ENCODE measurements at regions not wholly inside any gene's neighbourhood (a gene's known extent, or its start where the extent isn't known, plus 50 kb on each side); places are given as distances from the start of the nearest gene placed in this dataset.

DNA sequence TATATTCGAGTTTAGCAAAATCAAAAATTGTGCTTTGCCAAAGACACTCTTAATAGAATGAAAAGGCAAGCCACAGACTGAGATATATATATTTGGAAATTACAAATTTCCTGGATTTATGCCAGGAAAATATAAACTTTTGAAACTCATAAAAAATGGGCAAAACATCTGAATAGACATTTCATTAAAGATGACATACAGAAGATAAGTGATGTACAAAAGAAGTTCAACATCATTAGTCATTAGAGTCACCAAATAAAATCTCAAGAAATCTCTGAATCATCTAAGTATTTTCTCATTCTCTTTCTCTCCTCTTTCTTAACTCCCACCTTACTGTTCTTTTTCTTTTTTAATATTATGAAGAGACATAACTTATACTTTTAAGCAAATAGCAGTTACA is 921.1 kb downstream of the DSC3 start:
- POLR2A ChIA-PET: no interaction called here
- CTCF ChIA-PET: no interaction called here

DNA sequence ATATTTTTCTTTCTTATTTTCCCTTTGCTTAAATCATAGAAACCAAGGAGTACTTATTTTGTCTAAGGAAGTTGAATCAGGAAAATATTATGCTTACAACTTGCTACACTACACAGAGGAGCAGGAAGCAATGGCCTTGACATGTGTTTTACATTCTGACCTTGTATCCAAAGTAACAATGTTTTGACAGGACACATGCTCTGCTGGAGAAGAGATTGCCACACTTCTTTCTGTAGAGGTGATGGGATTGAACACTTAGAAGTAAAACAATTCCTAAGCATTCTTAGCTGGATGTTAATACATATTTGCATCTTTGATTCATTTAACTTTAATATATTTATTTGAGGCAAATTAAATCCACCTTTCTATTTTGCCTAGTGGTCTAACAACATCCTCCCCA is 929.1 kb downstream of the DSC3 start:
- ChIA-PET CTCF (no interaction called here), POLR2A (no interaction called here)

DNA sequence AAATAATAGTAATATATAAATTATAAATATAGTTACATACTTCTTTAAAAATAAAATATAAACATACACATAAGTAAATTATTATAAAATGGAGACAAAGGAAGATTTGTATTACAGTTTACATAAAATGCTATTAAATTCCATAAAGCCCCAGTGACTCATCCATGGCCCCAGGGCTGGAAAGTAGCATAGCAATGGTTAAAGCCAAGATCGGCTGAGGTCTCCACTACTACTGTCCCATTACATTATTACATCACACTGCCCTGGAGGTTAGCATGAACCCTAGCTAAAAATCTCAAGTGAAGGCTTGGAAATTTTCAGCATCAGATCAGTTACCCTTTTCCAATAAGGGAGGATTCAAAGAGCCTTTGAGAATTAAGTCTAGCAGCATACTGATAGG is 936.2 kb downstream of the DSC3 start:
- CTCF ChIA-PET: no interaction called here
- POLR2A ChIA-PET: no interaction called here

DNA sequence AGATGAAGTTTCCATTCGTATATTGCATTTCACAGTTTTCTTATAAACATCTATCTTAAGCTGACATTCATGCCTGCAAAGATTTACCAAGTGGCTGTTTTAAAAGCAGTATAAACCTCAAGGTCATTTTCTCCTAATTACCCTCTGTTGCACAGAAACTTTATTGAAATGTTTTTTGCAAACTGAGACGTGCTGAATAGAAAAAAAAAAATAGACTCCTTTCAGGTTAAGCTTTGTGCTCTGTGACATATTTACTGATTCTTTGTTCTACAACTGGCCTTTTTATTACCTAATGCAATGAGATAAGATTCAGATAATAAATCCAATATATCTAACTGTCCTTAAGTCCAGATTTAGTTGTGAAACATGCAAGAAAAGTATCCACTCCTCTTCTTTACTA is 938.7 kb downstream of the DSC3 start:
- CTCF ChIA-PET: no interaction called here
- POLR2A ChIA-PET: no interaction called here

DNA sequence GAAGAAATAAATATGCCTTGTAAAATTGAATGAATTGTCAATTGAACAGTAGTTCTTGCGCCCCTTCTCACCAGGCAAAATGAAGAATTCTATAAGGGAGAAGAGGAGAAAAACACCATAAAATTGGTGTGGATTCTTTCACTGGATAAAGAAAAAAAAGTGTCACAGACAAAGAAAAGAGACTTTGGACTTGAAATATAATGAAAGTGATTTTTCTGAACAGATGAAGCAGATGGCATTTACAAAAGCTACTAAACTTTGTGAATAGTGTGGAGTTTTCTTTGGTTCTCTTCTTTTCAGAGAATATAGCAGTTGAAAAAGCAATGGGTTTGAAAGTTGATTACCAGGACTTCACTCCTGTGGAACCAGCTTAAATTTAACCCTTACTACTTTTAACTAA is 945.7 kb downstream of the DSC3 start:
- CTCF ChIA-PET: no interaction called here
- POLR2A ChIA-PET: no interaction called here

DNA sequence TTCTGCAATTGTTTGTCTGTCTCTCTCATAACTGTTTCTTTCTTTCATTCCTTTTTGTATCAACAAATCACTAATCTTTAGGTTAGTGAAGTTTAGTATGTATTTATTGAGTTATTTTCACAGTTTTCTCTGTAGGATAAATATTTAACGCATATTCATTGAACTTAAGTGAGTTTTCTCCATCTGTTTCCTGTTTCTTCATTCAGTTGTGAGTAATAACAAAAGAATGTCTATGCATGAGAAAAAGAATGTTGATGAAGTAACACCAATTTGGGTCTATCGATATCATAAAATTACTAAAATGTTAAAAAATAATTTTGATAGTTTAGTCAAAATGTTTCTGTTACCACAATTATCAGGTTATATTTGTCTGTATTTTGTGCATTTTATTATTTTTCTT is 948.0 kb downstream of the DSC3 start:
- POLR2A ChIA-PET: no interaction called here
- CTCF ChIA-PET: no interaction called here

DNA sequence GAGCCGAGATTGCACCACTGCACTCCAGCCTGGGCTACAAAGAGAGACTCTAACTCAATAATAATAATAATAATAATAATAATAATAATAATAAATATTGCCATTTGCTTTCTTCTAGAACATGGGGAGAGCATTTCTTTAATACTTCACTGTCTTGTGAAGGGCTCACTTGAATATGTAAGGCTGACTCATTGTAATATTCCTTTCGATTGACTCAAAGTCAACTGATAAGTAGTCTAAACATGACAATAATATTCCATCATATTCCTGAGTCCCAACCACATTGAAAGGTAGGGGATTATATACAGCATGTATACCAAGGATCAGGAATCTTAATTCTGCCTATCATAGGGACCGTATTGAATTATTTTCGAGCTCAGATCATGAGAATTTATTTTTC is 949.2 kb downstream of the DSC3 start:
- CTCF ChIA-PET: no interaction called here
- POLR2A ChIA-PET: no interaction called here

DNA sequence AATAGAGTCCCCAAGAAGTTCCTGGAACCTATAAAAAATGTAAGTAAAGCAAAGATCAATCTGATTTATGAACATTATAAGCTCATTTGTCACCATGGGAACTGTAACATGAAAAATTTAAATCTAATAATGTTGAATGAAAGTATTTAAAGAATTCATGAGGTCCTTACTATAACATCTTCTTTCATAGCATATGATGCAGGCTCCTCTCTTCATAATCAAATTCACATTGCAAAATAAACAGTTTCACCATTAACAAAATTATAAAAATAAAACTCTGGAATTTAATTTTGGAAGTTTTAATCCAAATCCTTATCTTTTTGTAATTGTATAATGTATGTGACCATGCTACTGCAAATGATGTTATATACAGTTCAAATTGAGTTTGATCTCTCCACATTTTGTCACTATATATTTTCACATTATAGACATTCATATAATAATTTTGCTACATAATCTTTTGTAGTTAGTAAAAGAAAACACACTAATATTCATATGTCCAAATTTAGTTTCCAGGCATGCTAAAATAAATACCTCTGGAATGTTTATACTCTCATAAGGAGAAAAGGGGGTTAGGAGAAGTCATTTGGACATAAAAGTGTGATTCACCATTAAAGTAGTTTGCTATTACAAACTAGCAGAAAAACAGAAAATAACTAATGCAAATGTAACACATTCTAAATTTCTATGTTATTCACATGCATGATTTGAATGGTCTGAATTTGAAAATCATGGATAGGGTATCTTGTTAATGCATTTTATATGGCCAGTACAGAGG is 954.1 kb downstream of the DSC3 start:
- ChIA-PET POLR2A (no interaction called here), CTCF (no interaction called here)

DNA sequence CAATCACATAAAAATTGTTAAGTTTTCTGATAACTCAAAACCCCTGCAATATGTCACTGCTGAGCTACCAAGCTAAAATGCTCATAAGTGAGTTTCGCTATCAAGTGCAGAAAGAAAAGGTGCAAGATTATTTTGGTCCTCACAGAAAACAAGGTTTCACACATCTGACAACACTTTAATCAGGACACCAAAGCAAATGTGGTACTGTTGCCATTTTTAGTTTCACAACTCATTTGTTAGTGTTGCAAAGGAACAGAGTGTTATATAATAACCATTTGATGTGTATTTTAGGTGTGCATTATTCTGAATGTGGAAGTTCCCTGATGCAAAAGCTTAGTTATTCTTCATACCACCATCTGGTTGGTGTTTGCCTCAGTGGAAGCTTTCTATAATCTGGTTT is 956.2 kb downstream of the DSC3 start:
- ChIA-PET POLR2A (no interaction called here), CTCF (no interaction called here)

DNA sequence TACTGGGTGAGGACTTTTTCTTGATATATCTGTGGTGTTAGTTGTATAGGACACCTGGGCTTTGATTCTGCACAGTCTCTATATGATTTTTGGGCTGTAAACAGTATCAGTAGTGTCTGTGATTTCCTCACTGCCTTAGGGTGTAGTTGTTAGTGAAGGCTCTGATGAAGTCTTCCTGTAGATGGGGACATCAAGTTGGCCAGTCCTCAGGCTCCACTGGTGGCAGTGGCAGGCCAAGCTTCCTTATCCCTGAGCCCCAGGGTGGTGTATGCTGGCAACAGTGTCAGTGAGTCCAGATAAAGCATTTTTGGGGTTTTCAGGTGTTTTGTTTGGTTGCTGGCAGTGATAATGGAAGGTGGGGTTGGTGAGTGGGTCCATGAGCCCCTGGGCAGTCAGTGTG is 961.4 kb downstream of the DSC3 start:
- ChIA-PET CTCF (no interaction called here), POLR2A (no interaction called here)

DNA sequence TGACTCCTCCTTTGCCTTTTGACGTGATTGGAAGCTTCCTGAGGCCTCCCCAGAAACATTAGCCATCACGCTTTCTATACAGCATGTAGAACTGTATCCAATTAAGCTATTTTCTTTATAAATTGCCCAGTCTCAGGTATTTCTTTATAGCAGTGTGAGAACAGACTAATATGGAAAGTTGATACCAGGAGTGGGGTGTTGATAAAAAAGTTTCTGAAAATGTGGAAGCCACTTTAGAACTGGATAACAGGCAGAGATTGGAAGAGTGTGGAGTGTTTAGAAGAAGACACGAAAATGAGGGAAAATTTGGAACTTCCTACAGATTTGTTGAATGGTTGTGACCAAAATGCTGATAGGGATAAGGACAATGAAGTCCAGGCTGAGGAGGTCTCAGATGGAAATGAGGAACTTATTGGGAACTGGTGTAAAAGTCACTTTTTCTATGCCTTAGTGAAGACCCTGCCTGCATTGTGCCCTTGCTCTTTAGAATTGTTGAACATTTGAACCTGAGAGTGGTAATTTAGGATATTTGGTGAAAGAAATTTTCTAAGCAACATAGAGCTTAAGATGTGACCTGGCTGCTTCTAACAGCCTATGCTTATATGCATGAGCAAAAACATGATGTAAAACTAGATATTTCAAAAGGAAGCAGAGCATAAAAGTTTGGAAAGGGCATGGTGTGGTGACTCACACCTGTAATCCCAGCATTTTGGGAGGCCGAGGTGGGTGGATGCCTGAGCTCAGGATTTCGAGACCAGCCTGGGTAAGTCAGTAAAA is 969.7 kb downstream of the DSC3 start:
- ChIA-PET CTCF (no interaction called here), POLR2A (no interaction called here)

DNA sequence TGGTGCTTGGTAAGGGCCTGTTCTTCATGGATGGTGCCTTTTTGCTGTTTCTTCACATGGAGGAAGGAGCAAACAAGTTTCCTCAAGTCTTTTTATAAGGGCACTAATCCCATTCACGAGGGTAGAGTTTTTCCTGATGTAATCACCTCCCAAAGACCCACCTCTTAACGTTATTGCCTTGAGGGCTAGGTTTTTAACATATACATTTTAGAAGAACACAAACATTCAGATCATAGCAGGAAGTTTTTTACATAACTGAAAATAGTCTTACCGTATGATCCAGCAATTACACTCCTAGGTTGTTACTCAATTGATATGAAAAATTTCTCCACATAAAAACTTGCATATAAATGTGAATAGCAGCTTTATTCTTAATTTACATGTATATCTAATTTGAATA is 976.3 kb downstream of the DSC3 start:
- ChIA-PET CTCF (no interaction called here), POLR2A (no interaction called here)

DNA sequence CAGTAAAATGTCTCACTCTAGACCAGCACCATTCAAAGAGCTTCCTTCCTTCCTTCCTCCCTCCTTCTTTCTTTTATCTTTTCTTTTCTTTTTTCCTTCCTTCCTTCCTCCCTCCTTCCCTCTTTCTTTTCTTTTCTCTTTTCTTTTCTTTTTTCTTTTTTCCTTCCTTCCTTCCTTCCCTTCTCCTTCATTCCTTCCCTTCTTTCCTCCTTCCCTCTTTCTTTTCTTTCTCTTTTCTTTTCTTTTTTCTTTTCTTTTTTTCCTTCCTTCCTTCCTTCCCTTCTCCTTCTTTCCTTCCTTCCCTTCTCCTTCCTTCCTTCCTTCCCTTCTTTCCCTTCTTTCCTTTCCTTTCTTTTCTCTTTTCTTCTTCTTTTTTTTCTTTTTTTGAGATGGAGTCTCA is 985.1 kb downstream of the DSC3 start:
- ChIA-PET CTCF (no interaction called here), POLR2A (no interaction called here)

DNA sequence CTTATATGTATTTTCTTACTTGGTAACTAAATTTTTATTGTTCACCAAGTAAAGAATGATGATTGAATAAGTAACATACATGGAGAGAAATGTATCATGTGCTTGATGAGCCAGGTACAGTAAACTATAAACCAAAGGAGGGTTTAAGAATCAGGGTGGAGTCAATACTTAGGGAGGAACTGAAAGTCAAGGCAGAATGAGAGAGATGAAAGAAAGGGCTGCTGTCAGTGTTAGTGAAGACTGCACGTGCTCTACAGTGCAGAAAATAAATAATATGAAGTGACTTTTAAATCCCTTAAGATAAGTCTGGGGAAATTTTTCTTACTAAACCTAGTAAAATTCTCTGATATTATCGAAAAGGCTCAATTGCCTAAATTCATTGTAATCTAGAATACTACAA is 986.0 kb downstream of the DSC3 start:
- POLR2A ChIA-PET: no interaction called here
- CTCF ChIA-PET: no interaction called here

DNA sequence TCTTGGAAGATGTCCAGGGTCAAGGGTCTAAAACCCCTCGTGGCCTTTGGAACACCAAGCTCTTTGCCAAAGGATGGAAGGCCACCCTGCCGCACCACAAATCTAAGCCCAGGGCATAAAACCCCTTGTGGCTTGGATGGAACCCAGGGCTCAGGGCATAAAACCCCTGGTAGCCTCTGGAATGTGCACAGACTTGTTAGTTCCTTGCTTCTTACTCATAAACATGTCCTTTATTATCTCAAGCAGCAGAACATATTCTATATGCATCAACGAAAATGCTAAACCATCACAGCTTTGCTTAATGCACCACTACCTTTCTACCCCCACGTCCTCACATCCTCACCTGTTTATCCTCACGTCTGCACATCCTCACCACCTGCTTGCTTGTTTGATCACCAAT is 998.0 kb downstream of the DSC3 start:
- ChIA-PET POLR2A (no interaction called here), CTCF (no interaction called here)

DNA sequence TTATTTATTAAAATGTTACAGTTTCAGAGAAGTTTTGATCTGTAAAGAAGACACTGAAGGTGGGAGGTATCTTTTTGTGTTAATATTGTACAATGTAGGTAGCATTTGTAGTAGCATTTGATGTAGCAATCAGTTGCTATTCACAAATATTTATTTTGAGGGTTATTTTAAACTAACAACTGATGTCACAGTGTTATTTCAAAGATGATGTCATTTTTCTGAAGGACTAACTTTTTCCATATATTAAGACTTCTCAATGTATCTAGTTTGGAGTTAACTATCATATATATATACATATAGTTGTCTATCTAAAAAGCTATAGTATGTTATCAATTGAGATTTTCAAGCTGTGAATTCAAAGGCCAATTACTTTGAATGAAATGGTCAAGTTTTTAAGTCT is 1003.3 kb downstream of the DSC3 start:
- ChIA-PET POLR2A (no interaction called here), CTCF (no interaction called here)

DNA sequence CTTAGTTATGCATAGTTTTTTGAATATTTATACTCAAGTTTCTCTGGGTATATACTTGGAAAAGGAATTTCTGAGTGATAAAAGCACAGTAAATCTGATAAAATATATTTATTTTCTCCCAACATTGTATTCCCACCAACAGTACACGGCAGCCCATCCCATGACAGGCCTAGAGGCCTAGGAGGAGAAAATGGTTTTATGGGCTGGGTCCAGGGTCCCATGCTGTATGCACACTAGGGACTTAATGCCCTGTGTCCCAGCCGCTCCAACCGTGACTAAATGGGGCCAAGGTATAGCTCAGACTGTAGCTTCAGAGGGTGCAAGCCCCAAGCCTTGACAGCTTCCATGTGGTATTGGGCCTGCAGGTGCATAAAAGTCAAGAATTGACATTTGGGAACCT is 1007.7 kb downstream of the DSC3 start:
- POLR2A ChIA-PET: no interaction called here
- CTCF ChIA-PET: no interaction called here

DNA sequence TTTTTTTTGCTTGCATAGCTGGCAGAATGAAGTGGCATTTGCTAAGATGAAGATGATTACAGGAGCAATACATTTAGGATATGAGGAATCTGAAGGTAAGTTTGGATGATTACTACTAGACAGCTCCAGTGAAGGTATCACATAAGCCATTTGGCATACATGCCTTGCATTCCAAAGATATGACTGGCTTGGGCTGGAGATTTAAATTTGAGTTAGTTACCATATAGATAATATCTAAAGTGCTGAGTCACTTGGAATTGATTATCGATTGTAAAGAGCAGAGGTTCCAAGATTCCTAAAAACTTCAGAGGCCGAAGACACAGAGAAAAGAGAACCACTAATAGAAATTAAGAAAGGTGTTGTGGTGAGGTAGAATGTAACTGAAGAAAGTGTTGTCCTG is 1026.4 kb downstream of the DSC3 start:
- POLR2A ChIA-PET: no interaction called here
- CTCF ChIA-PET: no interaction called here

DNA sequence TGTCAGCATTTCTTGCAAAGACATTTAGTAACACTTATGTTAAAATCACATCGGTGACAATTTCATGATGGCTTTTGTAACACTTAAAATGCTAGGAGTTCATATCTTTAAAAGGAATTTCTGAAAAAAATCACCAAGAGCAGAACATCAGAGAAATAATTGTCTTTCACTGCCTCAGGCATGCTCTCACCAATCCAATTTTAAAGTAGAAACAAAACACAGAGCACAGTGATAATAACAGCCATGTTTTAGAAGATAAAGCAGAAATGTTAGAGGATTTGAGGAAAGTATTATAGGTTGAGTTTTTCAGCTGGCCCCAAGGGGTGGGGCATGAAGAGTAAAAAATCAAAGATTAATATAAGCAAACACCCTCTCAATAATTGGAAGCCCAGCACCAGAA is 1037.6 kb downstream of the DSC3 start:
- POLR2A ChIA-PET: no interaction called here
- CTCF ChIA-PET: no interaction called here

DNA sequence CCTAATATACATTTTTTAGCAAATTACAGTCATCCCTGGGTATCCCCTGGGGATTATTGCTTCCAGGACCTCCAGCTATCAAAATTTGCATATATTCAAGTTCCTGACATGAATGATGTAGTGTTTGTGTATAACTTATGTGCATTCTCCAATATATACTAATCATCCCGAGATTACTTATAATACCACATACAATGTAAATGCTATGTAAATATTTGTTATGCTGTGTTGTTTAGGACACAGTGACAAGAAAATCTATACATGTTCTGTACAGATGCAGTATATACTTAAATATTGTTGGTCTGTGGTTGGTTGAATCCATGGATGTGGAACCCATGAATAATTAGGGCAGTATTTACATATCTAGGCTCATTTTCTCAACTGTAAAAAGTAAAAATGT is 1060.3 kb downstream of the DSC3 start:
- ChIA-PET CTCF (no interaction called here), POLR2A (no interaction called here)

DNA sequence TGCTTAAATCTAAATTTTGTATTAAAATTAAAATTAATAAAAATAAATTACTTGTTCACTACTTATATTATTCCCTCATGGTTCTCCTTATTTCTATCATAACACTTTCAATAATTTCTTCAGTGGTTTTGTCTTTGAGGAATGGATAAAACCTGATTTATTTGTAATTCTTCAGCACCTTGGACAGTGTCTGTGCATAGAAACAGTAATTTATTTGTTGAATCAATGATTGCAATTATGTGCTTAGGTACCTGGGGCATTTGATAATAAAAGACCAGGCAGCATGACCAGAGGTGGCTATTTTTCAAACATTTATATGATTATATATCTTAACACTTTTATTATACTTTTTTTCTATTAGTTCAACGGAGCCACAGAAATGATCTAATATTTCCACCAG is 1062.7 kb downstream of the DSC3 start:
- CTCF ChIA-PET: no interaction called here
- POLR2A ChIA-PET: no interaction called here

DNA sequence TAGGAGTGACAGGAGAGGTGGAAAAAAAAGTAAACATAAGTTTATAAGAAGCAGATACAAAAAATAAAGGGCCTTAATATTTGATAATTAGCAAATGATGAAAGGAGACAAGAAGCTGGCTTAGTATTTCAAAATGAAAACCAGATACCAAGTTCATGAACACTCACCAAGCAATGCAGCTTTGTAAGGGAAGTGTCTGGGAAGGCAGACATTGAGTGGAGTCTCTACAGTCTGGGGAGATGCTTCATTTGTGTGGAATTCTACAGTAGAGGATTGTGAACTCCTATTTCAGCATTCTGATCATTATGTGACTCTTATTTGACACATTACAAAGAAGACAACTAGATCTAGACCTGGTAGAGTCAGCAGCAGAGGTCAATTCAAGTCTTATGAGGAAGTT is 1072.7 kb downstream of the DSC3 start:
- ChIA-PET POLR2A (no interaction called here), CTCF (no interaction called here)
